K562 (cell line): ENCODE measurements at regions not wholly inside any gene's neighbourhood (a gene's known extent, or its start where the extent isn't known, plus 50 kb on each side); places are given as distances from the start of the nearest gene placed in this dataset.

Experiments used
- ATAC-seq: fragments of 200-7000 bp; cut with Tn5 transposase; 3 replicates; pipeline ENCODE4 v1.9.1; 2020; ENCODE audit warnings: moderate library complexity
- BruUV-seq: library from RNA; stranded (reverse); fragments of 400-500 nt; replicated peaks from 2 replicates; lab custom pipeline; 2021; lab: Mats Ljungman, UMichigan
- CTCF ChIA-PET: fragments of 300-600 bp; formaldehyde crosslinking; extraction: SDS; loops from one replicate; lab custom pipeline; 2021; ENCODE audit warnings: low intra/inter-chr PET ratio; lab: Yijun Ruan, JAX
- POLR2A ChIA-PET: fragments of 300-600, 350-650 bp; sonication (Branson Sonifier 250); formaldehyde crosslinking; extraction: SDS; loops from one replicate; lab custom pipeline; 2021; ENCODE audit warnings: antibody characterized with exemption, inconsistent platforms; lab: Yijun Ruan, JAX
- DNase-seq, 4 experiments: peaks; one replicate each; pipeline versions ENCODE4 v3.0.0 to v3.0.0-alpha.2; 2011 to 2018; ENCODE audit warnings: low spot score in 3 of 4, mixed read lengths in 3 of 4; ENCODE audit errors: extremely low read depth in 1 of 4
- FAIRE-seq: peaks from 2 replicates; lab custom pipeline; 2011; peaks lifted over from hg19 to GRCh38; lab: Jason Lieb, UNC
- H2AFZ ChIP-seq: 2 replicates; pipeline ENCODE4 v1.6.0; 2011; ENCODE audit warnings: low read depth, low read length, control low read depth, inconsistent platforms
- H3K27ac ChIP-seq: fragments of 200-600 bp; 3 replicates; pipeline ENCODE4 v1.8.0; 2011; ENCODE audit warnings: low read depth, mild to moderate bottlenecking, control low read depth, inconsistent platforms, low read length, moderate library complexity, mixed read lengths; ENCODE audit errors: extremely low read depth
- H3K27me3 ChIP-seq, 2 experiments: fragments of 300-600 bp in 1 of 2; 2 replicates in 1 of 2; 3 replicates in 1 of 2; pipeline versions ENCODE4 v1.6.0 to v1.8.0; 2011; ENCODE audit warnings: inconsistent platforms in 2 of 2, low read length in 2 of 2, mild to moderate bottlenecking in 1 of 2, mixed read lengths in 1 of 2, moderate library complexity in 1 of 2; ENCODE audit not compliant: control insufficient read depth in 2 of 2, insufficient read depth in 2 of 2
- H3K36me3 ChIP-seq: fragments of 300-600 bp; 3 replicates; pipeline ENCODE4 v1.8.0; 2011; ENCODE audit warnings: mild to moderate bottlenecking, low read length, inconsistent platforms; ENCODE audit not compliant: control insufficient read depth, insufficient read depth
- H3K4me1 ChIP-seq, 2 experiments: fragments of 200-600 bp in 1 of 2; replicated peaks in 1 of 2; 2 replicates in 1 of 2; 3 replicates in 1 of 2; pipeline versions ENCODE4 v1.5.1 to v1.8.0; 2011; ENCODE audit warnings: inconsistent platforms in 2 of 2, low read length in 2 of 2, mild to moderate bottlenecking in 1 of 2, mixed read lengths in 1 of 2, moderate library complexity in 1 of 2; ENCODE audit not compliant: control insufficient read depth in 2 of 2, insufficient read depth in 2 of 2
- H3K4me2 ChIP-seq: 2 replicates; pipeline ENCODE4 v1.6.1; 2011; ENCODE audit warnings: low read length, control low read depth, inconsistent platforms, mixed read lengths; ENCODE audit not compliant: insufficient read depth
- H3K4me3 ChIP-seq: fragments of 200-600 bp; sonication (generic), shearing (Covaris generic); 2 replicates; pipeline ENCODE4 v1.5.1; 2016; ENCODE audit warnings: control low read depth, inconsistent platforms
- H3K79me2 ChIP-seq: fragments of 200-600 bp; 3 replicates; pipeline ENCODE4 v1.8.0; 2011; ENCODE audit warnings: low read length, inconsistent platforms; ENCODE audit not compliant: control insufficient read depth, insufficient read depth
- H3K9ac ChIP-seq, 2 experiments: 2 replicates each; pipeline versions ENCODE4 v1.6.0 to v1.6.1; 2011; ENCODE audit warnings: low read depth in 2 of 2, low read length in 2 of 2, control low read depth in 1 of 2, inconsistent platforms in 1 of 2, mild to moderate bottlenecking in 1 of 2, mixed read lengths in 1 of 2; ENCODE audit not compliant: insufficient read depth in 1 of 2
- H3K9me1 ChIP-seq: one replicate; pipeline ENCODE4 v1.6.0; 2011; ENCODE audit warnings: inconsistent platforms, mild to moderate bottlenecking, low read length, moderate library complexity; ENCODE audit not compliant: control insufficient read depth, insufficient read depth
- H3K9me3 ChIP-seq: replicated peaks from 2 replicates; pipeline ENCODE4 v1.5.1; 2011; ENCODE audit warnings: low read depth, low read length, inconsistent platforms; ENCODE audit not compliant: control insufficient read depth, insufficient read depth
- H4K20me1 ChIP-seq: replicated peaks from 2 replicates; pipeline ENCODE4 v1.6.1; 2011; ENCODE audit warnings: low read length, inconsistent platforms, mixed read lengths; ENCODE audit not compliant: control insufficient read depth, insufficient read depth
- ATF1 ChIP-seq, 2 experiments: fragments of 450-650 bp in 1 of 2; IDR thresholded peaks; 2 replicates each; pipeline ENCODE4 v1.6.1; 2016; ENCODE audit warnings: missing compliant biosample characterization in 1 of 2, missing genetic modification characterization in 1 of 2
- BRD9 ChIP-seq: fragments of 450-650 bp; IDR thresholded peaks from 2 replicates; pipeline ENCODE4 v1.6.1; 2018; ENCODE audit warnings: low read depth; ENCODE audit not compliant: partially characterized antibody
- CHD2 ChIP-seq: IDR thresholded peaks from 2 replicates; pipeline ENCODE4 v1.6.1; 2011; ENCODE audit warnings: low read depth, low read length
- EGR1 ChIP-seq: fragments of 450-650 bp; conservative IDR thresholded peaks from 2 replicates; pipeline ENCODE4 v1.6.1; 2017; ENCODE audit warnings: mild to moderate bottlenecking
- FOSL1 ChIP-seq: fragments of 200-800 bp; sonication (Bioruptor generic); conservative IDR thresholded peaks from 2 replicates; pipeline ENCODE4 v1.6.1; 2016; ENCODE audit warnings: missing genetic modification characterization, missing compliant biosample characterization
- IFI16 ChIP-seq: fragments of 250-450 bp; sonication (Bioruptor Pico); IDR thresholded peaks from 2 replicates; pipeline ENCODE4 v2.1.2; 2022; ENCODE audit warnings: mild to moderate bottlenecking, inconsistent platforms
- KAT2B ChIP-seq: IDR thresholded peaks from one replicate; pipeline ENCODE4 v1.6.1; 2012; ENCODE audit warnings: low read depth, mild to moderate bottlenecking, control low read depth, inconsistent platforms, low read length, moderate library complexity
- MCM2 ChIP-seq: fragments of 450-650 bp; IDR thresholded peaks from 2 replicates; pipeline ENCODE4 v1.6.1; 2017; ENCODE audit warnings: low read depth, mild to moderate bottlenecking
- NFIX ChIP-seq: fragments of 250-450 bp; sonication (Bioruptor Pico); IDR thresholded peaks from 2 replicates; pipeline ENCODE4 v1.4.0; 2020; ENCODE audit warnings: low read depth, mild to moderate bottlenecking, moderate library complexity
- NR4A1 ChIP-seq, 2 experiments: fragments of 250-450 bp in 1 of 2; fragments of 450-650 bp in 1 of 2; sonication (Bioruptor Pico) in 1 of 2; IDR thresholded peaks; 2 replicates each; pipeline versions ENCODE4 v1.4.0 to v1.6.1; 2016 to 2020; ENCODE audit warnings: mild to moderate bottlenecking in 2 of 2, missing compliant biosample characterization in 1 of 2, missing genetic modification characterization in 1 of 2, moderate library complexity in 1 of 2
- POLR3G ChIP-seq: IDR thresholded peaks from 2 replicates; pipeline ENCODE4 v1.6.1; 2011; ENCODE audit not compliant: insufficient read length, insufficient replicate concordance; ENCODE audit errors: extremely low read depth
- PPARD ChIP-seq: fragments of 250-450 bp; sonication (Bioruptor Pico); IDR thresholded peaks from 2 replicates; pipeline ENCODE4 v1.8.0; 2022; ENCODE audit warnings: inconsistent platforms, mild to moderate bottlenecking, moderate library complexity
- SRSF1 ChIP-seq: fragments of 200-400 bp; formaldehyde crosslinking; IDR thresholded peaks from 2 replicates; pipeline ENCODE4 v1.6.1; 2017; ENCODE audit warnings: mild to moderate bottlenecking, low read depth, low read length, moderate library complexity
- TCFL5 ChIP-seq: fragments of 250-450 bp; sonication (Bioruptor Pico); conservative IDR thresholded peaks from 2 replicates; pipeline ENCODE4 v1.6.1; 2021; ENCODE audit warnings: mild to moderate bottlenecking, moderate library complexity, matching md5 sums
- ZNF57 ChIP-seq: fragments of 450-650 bp; formaldehyde crosslinking; IDR thresholded peaks from 2 replicates; pipeline ENCODE4 v1.4.0; 2020; ENCODE audit warnings: mild to moderate bottlenecking, moderate library complexity
- WGBS: fragments of 100-300 bp; shearing (Covaris generic); methylation state at CpG from one replicate; pipeline ENCODE4 v1.1.6; 2016; ENCODE audit warnings: low coverage, mixed read lengths; ENCODE audit not compliant: insufficient coverage; ENCODE audit errors: missing lambda C conversion rate; 5-methylcytosine and 5-hydroxymethylcytosine counted together
- in situ Hi-C: fragments of 300-500 bp; cut with MboI; formaldehyde crosslinking; loops from 4 replicates; pipeline ENCODE4 v1.15.0; 2018; ENCODE audit warnings: inconsistent platforms, mixed read lengths
- intact Hi-C: fragments of 100-400 bp; cut with micrococcal nuclease; formaldehyde crosslinking; loops from 2 replicates; pipeline ENCODE4 v1.14.2; 2022
- TF ChIP-seq, protein P1 (sequence below): sonication (generic); formaldehyde crosslinking; IDR thresholded peaks from 2 replicates; pipeline ENCODE4 v1.4.0; 2020; ENCODE audit warnings: mild to moderate bottlenecking, missing genetic modification reagents
- TF ChIP-seq, protein P2 (sequence below): sonication (generic); formaldehyde crosslinking; IDR thresholded peaks from 2 replicates; pipeline ENCODE4 v1.8.0; 2023; ENCODE audit warnings: mild to moderate bottlenecking, missing genetic modification reagents

DNA sequence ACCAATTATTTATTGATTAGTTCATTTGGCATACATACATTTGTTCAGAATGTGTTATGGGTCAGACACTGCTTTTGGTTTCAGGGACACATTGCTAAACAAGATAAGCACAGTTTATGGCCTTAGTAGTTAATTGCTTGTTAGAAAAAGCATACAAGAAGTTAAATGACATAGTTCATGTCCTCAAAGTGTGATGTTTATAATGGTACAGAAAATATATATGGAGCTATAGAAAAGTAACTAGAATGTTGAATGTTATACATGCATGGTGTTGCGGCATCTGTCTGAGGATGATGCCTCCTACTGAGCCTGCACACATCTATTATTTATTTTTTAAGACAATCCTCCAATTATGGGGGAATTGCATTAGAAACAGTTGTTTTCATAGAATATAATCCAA is 1476.3 kb upstream of the PCDH7 start (continued):
- TF ChIP-seq, protein P1, sequence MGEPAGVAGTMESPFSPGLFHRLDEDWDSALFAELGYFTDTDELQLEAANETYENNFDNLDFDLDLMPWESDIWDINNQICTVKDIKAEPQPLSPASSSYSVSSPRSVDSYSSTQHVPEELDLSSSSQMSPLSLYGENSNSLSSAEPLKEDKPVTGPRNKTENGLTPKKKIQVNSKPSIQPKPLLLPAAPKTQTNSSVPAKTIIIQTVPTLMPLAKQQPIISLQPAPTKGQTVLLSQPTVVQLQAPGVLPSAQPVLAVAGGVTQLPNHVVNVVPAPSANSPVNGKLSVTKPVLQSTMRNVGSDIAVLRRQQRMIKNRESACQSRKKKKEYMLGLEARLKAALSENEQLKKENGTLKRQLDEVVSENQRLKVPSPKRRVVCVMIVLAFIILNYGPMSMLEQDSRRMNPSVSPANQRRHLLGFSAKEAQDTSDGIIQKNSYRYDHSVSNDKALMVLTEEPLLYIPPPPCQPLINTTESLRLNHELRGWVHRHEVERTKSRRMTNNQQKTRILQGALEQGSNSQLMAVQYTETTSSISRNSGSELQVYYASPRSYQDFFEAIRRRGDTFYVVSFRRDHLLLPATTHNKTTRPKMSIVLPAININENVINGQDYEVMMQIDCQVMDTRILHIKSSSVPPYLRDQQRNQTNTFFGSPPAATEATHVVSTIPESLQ (CRISPR knock-in tag): no peak
- TF ChIP-seq NR4A1 (CRISPR knock-in tag; IDR thresholded peaks at IDR 0.05) (no peak), NR4A1 (tag; IDR thresholded peaks at IDR 0.05) (no peak), CHD2 (no peak)

DNA sequence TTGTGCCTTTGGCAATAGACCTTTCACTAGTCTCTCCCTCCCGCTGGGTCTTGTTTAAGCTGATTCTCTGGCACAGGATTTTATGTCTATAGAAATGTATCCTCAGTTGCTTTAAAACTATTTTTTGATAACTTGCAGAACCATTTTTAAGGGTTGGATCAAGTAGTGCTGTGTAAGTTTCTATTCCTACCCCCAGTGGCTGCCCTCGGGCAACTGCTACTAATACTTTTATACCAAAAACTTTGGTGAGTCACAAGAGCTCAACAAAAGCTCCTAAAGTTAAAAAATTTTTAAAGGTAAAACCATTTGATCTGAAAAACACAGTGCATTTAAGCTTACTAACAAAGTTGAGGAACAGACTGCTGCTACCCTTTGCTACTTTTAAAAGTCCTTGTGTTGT is 1460.6 kb upstream of the PCDH7 start:
- ATAC-seq (no peak), DNase-seq (no peak), FAIRE-seq (no peak)
- CTCF ChIA-PET: no interaction called here
- Histone ChIP-seq H4K20me1 (no peaks in the 10 kb centered on the region), H2AFZ (no peak overlapping the region), H3K4me3 (no peak overlapping the region), H3K9ac (no peak overlapping the region), H3K4me1 (no peaks in the 10 kb centered on the region), H3K9me1 (no peaks in the 10 kb centered on the region), H3K27ac (no peak overlapping the region), H3K36me3 (no peaks in the 10 kb centered on the region), H3K79me2 (no peaks in the 10 kb centered on the region), H3K27me3 (no peaks in the 10 kb centered on the region), H3K4me2 (no peak overlapping the region), H3K9me3 (no peaks in the 10 kb centered on the region; the same call in 1 of the 2 replicates)
- TF ChIP-seq, protein P2, sequence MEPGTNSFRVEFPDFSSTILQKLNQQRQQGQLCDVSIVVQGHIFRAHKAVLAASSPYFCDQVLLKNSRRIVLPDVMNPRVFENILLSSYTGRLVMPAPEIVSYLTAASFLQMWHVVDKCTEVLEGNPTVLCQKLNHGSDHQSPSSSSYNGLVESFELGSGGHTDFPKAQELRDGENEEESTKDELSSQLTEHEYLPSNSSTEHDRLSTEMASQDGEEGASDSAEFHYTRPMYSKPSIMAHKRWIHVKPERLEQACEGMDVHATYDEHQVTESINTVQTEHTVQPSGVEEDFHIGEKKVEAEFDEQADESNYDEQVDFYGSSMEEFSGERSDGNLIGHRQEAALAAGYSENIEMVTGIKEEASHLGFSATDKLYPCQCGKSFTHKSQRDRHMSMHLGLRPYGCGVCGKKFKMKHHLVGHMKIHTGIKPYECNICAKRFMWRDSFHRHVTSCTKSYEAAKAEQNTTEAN (CRISPR knock-in tag): no peak
- TF ChIP-seq SRSF1 (no peak), ATF1 (CRISPR knock-in tag; IDR thresholded peaks at IDR 0.05) (no peak), ATF1 (tag; IDR thresholded peaks at IDR 0.05) (no peak), EGR1 (no peak), IFI16 (no peak), MCM2 (no peak), KAT2B (no peak), TCFL5 (no peak), NFIX (CRISPR knock-in tag) (no peak), ZNF57 (CRISPR knock-in tag) (no peak), POLR3G (no peak), BRD9 (no peak), FOSL1 (tag) (no peak), PPARD (no peak)
- no TSS peak for BruUV-seq
- POLR2A ChIA-PET: no interaction called here
- in situ Hi-C loops: no loop called here
- intact Hi-C loops: no loop called here
- WGBS: 0% methylated on average over 2 of the region's 2 CpGs
